HG02759 (cell line): ENCODE measurements at regions not wholly inside any gene's neighbourhood (a gene's known extent, or its start where the extent isn't known, plus 50 kb on each side); places are given as distances from the start of the nearest gene placed in this dataset.
"Not testable (repeated sequence)": the region's sequence is repeated elsewhere in the genome, so short reads cannot be mapped to it uniquely, and the experiment has no call there.

Experiments
- ATAC-seq: cut with Tn5 transposase; IDR thresholded peaks from one replicate; pipeline ENCODE4 v1.9.1; 2021; ENCODE audit warnings: mild to moderate bottlenecking, moderate library complexity; ENCODE audit not compliant: unreplicated experiment

GRCh38 chr9:87195306-87195705, 248.0 kb upstream of the GAS1 start:
- ATAC-seq, result no peak

GRCh38 chr9:87197349-87198130, 250.2 kb upstream of the GAS1 start:
- no peak for ATAC-seq

- ATAC-seq, result no peak
These were observed 251.4 kb upstream of the GAS1 start for GRCh38 chr9:87198716-87199115.

GRCh38 chr9:87199278-87199677, 252.0 kb upstream of the GAS1 start:
- no peak for ATAC-seq

- ATAC-seq, result no peak
These were observed 252.5 kb upstream of the GAS1 start for GRCh38 chr9:87199782-87200181.

GRCh38 chr9:87201351-87201751, 254.0 kb upstream of the GAS1 start:
- ATAC-seq, result no peak

GRCh38 chr9:87206064-87206661, 258.9 kb upstream of the GAS1 start:
- ATAC-seq, result no peak

- not testable (repeated sequence) for ATAC-seq
These were observed 263.4 kb upstream of the GAS1 start for GRCh38 chr9:87210658-87211057.

GRCh38 chr9:87211669-87212068, 264.4 kb upstream of the GAS1 start:
- no peak for ATAC-seq

- ATAC-seq, result no peak
These were observed 265.3 kb upstream of the GAS1 start for GRCh38 chr9:87212605-87213021.

- no peak for ATAC-seq
These were observed 266.6 kb upstream of the GAS1 start for GRCh38 chr9:87213948-87214347.

- ATAC-seq, result no peak
These were observed 267.7 kb upstream of the GAS1 start for GRCh38 chr9:87214991-87215390.

GRCh38 chr9:87216036-87216435, 268.7 kb upstream of the GAS1 start:
- ATAC-seq, result no peak

- ATAC-seq, result no peak
These were observed 269.7 kb upstream of the GAS1 start for GRCh38 chr9:87216897-87217455.

- ATAC-seq, result no peak
These were observed 274.0 kb upstream of the DAPK1 start for GRCh38 chr9:87223392-87224246.

- no peak for ATAC-seq
These were observed 270.8 kb upstream of the DAPK1 start for GRCh38 chr9:87226896-87227295.

- no peak for ATAC-seq
These were observed 270.2 kb upstream of the DAPK1 start for GRCh38 chr9:87227456-87227855.

GRCh38 chr9:87229108-87229507, 268.6 kb upstream of the DAPK1 start:
- no peak for ATAC-seq

- ATAC-seq, result no peak
These were observed 264.2 kb upstream of the DAPK1 start for GRCh38 chr9:87233431-87233830.

GRCh38 chr9:87233899-87234455, 263.7 kb upstream of the DAPK1 start:
- ATAC-seq, result no peak

- ATAC-seq, result no peak
These were observed 262.8 kb upstream of the DAPK1 start for GRCh38 chr9:87234854-87235253.
